A673 (cell line): ENCODE measurements at regions not wholly inside any gene's neighbourhood (a gene's known extent, or its start where the extent isn't known, plus 50 kb on each side); places are given as distances from the start of the nearest gene placed in this dataset.
A peak's percentile ranks its signal among the peaks of the same experiment; 100 is the strongest.
"Not testable (repeated sequence)": the region's sequence is repeated elsewhere in the genome, so short reads cannot be mapped to it uniquely, and the experiment has no call there.

ENCODE experiments used
- BruUV-seq: library from RNA; stranded (reverse); fragments of 400-500 nt; replicated peaks from 2 replicates; lab custom pipeline; 2021; lab: Mats Ljungman, UMichigan
- CTCF ChIA-PET: fragments of 300-600 bp; sonication (Branson Sonifier 250); formaldehyde crosslinking; loops from one replicate; lab custom pipeline; 2022; ENCODE audit warnings: antibody characterized with exemption; lab: Charles Lee
- POLR2A ChIA-PET: fragments of 300-600 bp; sonication (Branson Sonifier 250); formaldehyde crosslinking; loops from one replicate; lab custom pipeline; 2022; ENCODE audit warnings: antibody characterized with exemption; ENCODE audit not compliant: low non-redundant PET; lab: Charles Lee
- DNase-seq: peaks from one replicate; pipeline ENCODE4 v3.0.0-alpha.2; 2015; ENCODE audit warnings: low spot score
- H3K27ac ChIP-seq: fragments of 200-600 bp; sonication (generic); 2 replicates; pipeline ENCODE4 v1.5.1; 2016; ENCODE audit warnings: mixed run types, low read depth, mild to moderate bottlenecking, mixed read lengths, antibody characterized with exemption, low read length; ENCODE audit not compliant: poor library complexity, severe bottlenecking
- H3K27me3 ChIP-seq: fragments of 200-600 bp; sonication (generic); replicated peaks from 2 replicates; pipeline ENCODE4 v1.6.1; 2017; ENCODE audit warnings: mixed run types, low read depth, mild to moderate bottlenecking, mixed read lengths, antibody characterized with exemption, low read length; ENCODE audit not compliant: insufficient read depth, poor library complexity
- H3K36me3 ChIP-seq: fragments of 200-600 bp; sonication (generic); 2 replicates; pipeline ENCODE4 v1.6.1; 2016; ENCODE audit warnings: mixed run types, mild to moderate bottlenecking, mixed read lengths, antibody characterized with exemption, low read length; ENCODE audit not compliant: insufficient read depth, poor library complexity, severe bottlenecking
- H3K4me1 ChIP-seq: fragments of 200-600 bp; sonication (generic); 2 replicates; pipeline ENCODE4 v1.6.1; 2017; ENCODE audit warnings: mixed run types, mild to moderate bottlenecking, mixed read lengths, antibody characterized with exemption, low read length; ENCODE audit not compliant: insufficient read depth, poor library complexity, severe bottlenecking
- H3K4me3 ChIP-seq: fragments of 200-600 bp; sonication (generic); 2 replicates; pipeline ENCODE4 v1.5.1; 2016; ENCODE audit warnings: low read depth, mixed run types, mild to moderate bottlenecking, mixed read lengths, low read length; ENCODE audit not compliant: poor library complexity, severe bottlenecking
- H3K9me3 ChIP-seq: fragments of 200-600 bp; sonication (generic); 2 replicates; pipeline ENCODE4 v1.6.1; 2016; ENCODE audit warnings: mixed run types, low read depth, mild to moderate bottlenecking, mixed read lengths, antibody characterized with exemption, low read length; ENCODE audit not compliant: poor library complexity, severe bottlenecking
- EZH2 ChIP-seq: fragments of 200-600 bp; sonication (generic); IDR thresholded peaks from 2 replicates; pipeline ENCODE4 v1.6.1; 2017; ENCODE audit warnings: borderline replicate concordance, low read depth, mild to moderate bottlenecking, mixed read lengths, antibody characterized with exemption, low read length; ENCODE audit not compliant: poor library complexity, severe bottlenecking
- intact Hi-C: fragments of 100-400 bp; cut with micrococcal nuclease; formaldehyde crosslinking; loops from one replicate; pipeline ENCODE4 v1.10.0; 2022; ENCODE audit not compliant: unreplicated experiment
- TF ChIP-seq, protein P1 (sequence below): fragments of 300-800, 200-600 bp; sonication (generic); conservative IDR thresholded peaks from 2 replicates; pipeline ENCODE4 v1.5.1; 2017; ENCODE audit warnings: low read depth, mild to moderate bottlenecking, antibody characterized with exemption, low read length, moderate library complexity, mixed read lengths

DNA sequence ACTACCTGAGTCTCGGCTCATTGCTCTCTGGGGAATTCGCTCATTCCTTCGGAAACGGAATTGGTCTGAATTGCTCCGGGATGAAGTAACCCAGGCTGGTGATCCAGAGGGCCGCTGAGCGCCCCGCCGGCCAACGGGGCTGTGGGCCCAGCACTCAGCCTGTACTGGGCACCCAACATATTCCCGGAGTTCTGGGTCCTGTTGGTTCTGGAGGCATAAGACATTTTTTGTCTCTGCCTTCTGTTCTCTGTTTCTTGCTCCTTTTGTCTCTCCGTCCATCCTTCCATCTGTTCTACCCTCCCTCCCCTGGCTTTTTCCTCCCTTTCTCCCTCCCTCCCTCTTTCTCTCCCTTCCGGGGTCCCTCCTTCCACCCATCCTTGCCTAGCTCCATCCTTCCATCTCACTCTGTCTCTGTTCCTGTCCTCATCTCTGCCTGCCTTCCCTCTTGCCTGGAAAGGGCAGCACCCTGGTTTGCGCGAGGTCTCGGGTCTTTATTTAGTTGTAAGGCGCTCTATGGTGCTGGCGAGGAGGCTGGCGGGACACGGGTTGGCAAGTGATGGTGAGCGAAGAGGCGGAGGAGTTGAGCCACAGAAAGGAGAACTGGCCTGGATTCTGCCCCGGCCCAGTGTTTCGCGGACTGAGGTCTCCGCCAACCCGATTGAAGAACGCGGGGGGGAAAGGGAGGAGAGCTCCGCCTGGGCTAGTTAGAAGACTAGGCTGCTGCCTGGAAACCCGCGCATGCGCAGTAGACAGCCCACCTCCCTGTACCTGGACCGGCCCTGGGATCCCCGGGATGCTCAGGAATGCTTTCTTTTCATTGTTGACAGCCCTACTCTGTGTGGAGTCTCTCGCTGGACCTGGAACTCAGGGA lies 1468.0 kb downstream of the FOXD4L5 start:
- TSS peak; percentile 63 for BruUV-seq
- TF ChIP-seq EZH2 = no peak
- TF ChIP-seq, protein P1, sequence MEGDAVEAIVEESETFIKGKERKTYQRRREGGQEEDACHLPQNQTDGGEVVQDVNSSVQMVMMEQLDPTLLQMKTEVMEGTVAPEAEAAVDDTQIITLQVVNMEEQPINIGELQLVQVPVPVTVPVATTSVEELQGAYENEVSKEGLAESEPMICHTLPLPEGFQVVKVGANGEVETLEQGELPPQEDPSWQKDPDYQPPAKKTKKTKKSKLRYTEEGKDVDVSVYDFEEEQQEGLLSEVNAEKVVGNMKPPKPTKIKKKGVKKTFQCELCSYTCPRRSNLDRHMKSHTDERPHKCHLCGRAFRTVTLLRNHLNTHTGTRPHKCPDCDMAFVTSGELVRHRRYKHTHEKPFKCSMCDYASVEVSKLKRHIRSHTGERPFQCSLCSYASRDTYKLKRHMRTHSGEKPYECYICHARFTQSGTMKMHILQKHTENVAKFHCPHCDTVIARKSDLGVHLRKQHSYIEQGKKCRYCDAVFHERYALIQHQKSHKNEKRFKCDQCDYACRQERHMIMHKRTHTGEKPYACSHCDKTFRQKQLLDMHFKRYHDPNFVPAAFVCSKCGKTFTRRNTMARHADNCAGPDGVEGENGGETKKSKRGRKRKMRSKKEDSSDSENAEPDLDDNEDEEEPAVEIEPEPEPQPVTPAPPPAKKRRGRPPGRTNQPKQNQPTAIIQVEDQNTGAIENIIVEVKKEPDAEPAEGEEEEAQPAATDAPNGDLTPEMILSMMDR = no peak
- CTCF ChIA-PET = no interaction called here
- POLR2A ChIA-PET = no interaction called here
- Histone ChIP-seq H3K4me3 (no peak overlapping the region), H3K4me1 (no peaks in the 10 kb centered on the region), H3K27me3 (peaks cover 13% of the 10 kb centered on the region), H3K36me3 (no peaks in the 10 kb centered on the region), H3K27ac (no peak overlapping the region), H3K9me3 (peaks cover 7% of the 10 kb centered on the region)
- intact Hi-C loops = no loop called here
- peak; percentile 52 for DNase-seq

DNA sequence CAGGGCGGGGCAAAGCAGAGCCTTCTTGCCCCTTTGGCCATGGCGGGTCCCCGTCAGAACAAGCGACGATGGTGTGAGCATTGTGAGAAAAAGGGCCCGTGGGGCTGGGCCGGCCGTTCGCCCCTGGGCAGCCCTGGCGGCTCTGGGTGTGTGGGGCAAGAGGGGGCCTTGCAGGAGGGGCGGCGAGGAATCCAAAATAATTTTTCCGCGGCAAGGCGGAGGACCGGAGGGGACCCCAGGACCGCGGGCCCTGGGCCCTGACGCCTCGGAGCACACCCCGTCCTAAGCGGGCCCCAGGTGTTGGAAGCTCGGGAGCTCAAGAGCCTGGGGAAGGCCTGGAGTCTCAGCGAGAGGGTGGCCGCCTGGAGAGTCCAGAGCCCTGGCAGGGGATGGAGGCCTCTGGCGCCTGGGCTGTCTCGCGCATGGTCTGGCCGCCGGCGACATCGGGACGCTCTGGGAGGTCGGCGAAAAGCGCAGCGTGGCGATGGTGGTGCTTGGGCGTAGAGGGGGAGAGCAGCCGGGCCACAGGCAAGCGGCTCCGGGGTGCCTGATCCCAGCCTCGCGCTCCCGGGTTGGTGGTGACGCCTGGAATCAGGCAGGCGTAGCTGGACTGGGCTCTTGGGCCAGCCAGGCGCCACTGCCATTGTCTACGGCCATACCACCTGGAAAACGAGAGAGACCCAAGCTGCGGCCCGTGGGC lies 1469.9 kb downstream of the FOXD4L5 start:
- intact Hi-C loops, H3K27ac ChIP-seq, POLR2A ChIA-PET, H3K9me3 ChIP-seq, DNase-seq, BruUV-seq, CTCF ChIA-PET, H3K4me3 ChIP-seq, H3K4me1 ChIP-seq, H3K36me3 ChIP-seq: not testable (repeated sequence)
- peaks cover 13% of the 10 kb centered on the region for H3K27me3 ChIP-seq

- H3K9me3 ChIP-seq, BruUV-seq, H3K36me3 ChIP-seq, H3K4me3 ChIP-seq, CTCF ChIA-PET, H3K4me1 ChIP-seq, intact Hi-C loops, POLR2A ChIA-PET, DNase-seq, H3K27ac ChIP-seq: not testable (repeated sequence)
- H3K27me3 ChIP-seq = peaks cover 13% of the 10 kb centered on the region
Measured at GRCh38 chr9:63813391-63814021, 1471.5 kb downstream of the FOXD4L5 start.

DNA sequence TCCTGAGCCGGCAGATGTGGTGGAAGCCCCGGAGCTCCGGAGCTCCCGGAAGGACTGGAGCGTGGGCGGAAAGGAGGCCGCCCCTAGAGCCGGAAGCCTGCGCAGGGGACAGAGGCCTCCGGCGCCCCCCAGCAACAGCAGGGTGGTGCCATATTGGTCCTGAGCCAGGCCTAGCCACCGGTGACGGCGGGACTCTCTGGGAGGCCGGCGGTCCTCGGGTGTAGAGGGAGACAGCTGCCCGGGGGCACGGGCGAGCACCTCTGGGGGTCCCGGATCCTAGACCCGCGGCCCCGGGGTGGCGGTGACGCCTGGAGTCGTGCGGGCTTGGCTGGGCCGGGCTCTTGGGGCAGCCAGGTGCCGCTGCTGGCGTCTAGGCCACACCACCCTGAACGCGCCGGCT lies 1472.2 kb downstream of the FOXD4L5 start:
- POLR2A ChIA-PET, H3K27me3 ChIP-seq, H3K4me1 ChIP-seq, H3K4me3 ChIP-seq, DNase-seq, BruUV-seq, H3K36me3 ChIP-seq, intact Hi-C loops, H3K9me3 ChIP-seq, CTCF ChIA-PET, H3K27ac ChIP-seq: not testable (repeated sequence)

DNA sequence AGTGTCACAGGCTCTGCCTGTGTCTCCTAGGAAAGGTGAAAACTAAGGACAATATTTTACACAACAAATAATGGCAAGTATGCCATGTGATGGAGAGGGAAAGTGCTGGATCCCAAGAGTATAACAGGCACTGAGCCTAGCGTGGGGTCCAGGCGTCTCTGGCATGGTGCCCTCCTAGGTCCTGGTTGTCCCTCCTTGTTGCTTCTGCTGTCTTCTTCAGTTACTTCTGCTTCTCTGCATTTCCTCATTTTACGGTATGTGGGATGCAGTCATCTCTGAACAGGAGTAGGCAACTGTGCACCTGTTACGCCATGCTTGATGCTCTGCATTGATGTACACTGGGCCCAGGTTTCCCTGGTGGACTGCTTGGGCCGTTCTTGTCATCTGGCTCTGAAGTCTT lies 1480.8 kb downstream of the FOXD4L5 start:
- BruUV-seq, H3K9me3 ChIP-seq, intact Hi-C loops: not testable (repeated sequence)

GRCh38 chr9:63794081-63794685 lies 1490.8 kb downstream of the FOXD4L5 start:
- H3K27ac ChIP-seq, H3K27me3 ChIP-seq, H3K4me1 ChIP-seq, intact Hi-C loops, H3K9me3 ChIP-seq, DNase-seq, BruUV-seq, POLR2A ChIA-PET, CTCF ChIA-PET, H3K4me3 ChIP-seq, H3K36me3 ChIP-seq: not testable (repeated sequence)

More for the DNA sequence above, 1480.8 kb downstream of the FOXD4L5 start:
- CTCF ChIA-PET, DNase-seq, H3K27ac ChIP-seq, H3K27me3 ChIP-seq, H3K4me1 ChIP-seq, H3K4me3 ChIP-seq, POLR2A ChIA-PET, H3K36me3 ChIP-seq: not testable (repeated sequence)
